ENCODE measurements at regions not wholly inside any gene's neighbourhood (a gene's known extent, or its start where the extent isn't known, plus 50 kb on each side); places are given as distances from the start of the nearest gene placed in this dataset.

DNA sequence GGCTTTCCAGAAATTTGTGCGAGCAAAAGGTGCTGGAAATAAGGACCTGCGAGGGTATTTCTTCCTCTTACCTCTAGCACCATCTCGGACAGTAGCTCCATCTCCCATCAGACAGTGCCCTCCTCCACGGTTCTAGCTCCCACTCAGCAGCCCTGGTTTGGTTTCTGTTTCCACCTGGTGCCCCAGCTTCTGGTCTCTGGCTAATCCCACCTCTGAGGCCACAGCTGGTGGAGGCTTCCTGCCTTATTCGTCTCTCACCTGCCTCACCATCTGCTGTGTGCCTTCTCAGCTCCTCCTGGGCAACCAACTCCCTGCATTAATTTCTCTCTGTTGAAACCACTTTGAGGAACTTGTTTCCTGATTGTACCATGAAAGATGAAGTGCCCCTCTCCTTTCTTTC, 162.4 kb upstream of the CDYL start:
- DNase-seq: no peak

GRCh38 chr6:4613381-4613780, 162.8 kb upstream of the CDYL start:
- no peak for DNase-seq

GRCh38 chr6:4612636-4613171, 163.5 kb upstream of the CDYL start:
- no peak for DNase-seq

DNA sequence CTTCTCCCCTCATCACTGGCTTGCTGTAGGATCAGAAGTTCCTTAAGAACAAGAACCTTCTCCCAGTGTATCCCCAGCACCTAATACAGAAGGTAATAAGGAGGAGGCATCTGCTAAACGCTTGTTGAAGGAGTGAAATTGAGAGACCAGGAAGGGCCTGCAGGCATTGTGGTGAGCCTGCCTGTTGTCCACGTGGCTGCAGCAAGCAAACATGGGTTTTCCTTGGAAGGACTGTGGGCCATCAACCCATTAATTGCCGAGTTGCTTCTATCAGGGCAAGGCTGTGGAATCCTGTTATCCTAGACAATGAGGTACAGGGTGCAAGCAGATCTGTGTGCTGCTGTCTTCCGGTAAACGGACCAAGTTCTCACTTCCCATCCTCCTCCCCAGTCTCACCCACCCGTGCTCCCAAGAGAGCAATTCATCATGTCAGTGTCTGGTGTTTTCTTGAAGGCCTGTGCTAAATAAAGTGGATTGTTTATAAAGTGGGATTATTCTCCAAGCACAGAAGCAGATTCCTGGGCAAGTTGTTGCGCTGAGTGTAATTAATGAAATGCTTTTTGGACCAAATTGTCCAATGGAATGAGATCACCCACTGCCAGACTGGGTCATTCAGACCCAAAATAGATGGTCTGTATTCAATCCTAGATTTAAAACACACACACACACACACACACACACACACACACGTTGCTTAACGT, 164.6 kb upstream of the CDYL start:
- DNase-seq: no peak

DNA sequence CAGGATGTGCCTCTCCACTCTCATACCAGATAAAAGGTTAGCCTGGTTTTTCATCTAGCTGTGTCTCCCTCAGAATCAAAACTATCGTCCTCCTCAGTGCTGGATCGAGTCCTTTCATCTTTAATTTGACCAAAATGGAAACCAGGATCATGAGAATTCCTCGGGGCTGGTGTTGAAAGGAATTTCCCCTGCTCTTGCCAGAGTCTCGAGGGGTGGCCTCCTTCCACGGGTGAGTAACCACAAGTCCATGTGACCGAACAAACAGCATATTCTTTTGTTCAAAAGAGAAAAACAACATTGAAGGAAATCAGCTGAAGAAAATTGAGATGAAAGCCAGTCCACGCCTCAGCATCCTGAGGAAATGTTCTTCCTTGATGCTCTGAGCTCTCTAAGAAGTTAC, 165.9 kb upstream of the CDYL start:
- DNase-seq: no peak

GRCh38 chr6:4608361-4609115, 167.7 kb upstream of the CDYL start:
- DNase-seq: peak in 1 of 3 experiments; percentile 72

DNA sequence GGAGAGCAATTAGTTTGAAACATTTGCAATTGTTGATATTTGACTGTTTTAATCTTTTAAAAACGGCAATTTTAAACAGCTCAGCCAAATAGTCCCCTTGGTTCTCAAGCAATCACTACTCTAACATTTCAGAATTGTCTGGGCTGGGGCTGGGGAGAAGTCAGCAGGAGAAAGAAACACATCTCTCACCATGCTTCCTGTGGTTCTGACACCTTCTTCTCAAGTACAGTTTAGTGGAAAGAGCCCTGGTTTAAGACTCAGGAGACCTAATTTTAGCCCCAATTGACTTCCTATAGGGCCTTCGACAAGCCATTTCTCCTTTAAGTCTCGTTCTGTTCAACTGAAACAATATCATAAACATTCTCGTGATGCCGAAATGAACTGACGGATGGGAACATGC, 168.4 kb upstream of the CDYL start:
- DNase-seq: no peak

- DNase-seq: peak in 2 of 3 experiments; percentile 8 to 57
Measured at GRCh38 chr6:4606821-4607704, 169.1 kb upstream of the CDYL start.

DNA sequence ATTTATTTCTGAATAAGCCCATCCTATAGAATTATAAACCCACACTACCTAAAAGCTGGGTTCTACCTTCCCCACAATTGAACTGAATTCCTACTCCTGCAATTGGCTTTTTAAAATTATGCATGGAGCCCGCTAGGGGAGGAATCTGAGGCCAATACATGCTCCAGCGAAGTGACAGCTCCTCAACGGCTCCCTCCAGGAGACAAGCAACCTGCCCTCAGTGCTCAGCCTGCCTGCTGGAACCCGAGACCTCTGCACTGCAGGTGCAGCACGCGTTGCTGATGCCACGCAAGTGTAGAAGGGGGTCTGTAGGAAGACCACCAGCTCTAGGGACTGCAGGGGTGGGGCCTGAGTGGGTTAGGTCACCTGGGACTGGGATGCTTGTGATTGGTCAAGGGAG, 170.2 kb upstream of the CDYL start:
- no peak for DNase-seq

DNA sequence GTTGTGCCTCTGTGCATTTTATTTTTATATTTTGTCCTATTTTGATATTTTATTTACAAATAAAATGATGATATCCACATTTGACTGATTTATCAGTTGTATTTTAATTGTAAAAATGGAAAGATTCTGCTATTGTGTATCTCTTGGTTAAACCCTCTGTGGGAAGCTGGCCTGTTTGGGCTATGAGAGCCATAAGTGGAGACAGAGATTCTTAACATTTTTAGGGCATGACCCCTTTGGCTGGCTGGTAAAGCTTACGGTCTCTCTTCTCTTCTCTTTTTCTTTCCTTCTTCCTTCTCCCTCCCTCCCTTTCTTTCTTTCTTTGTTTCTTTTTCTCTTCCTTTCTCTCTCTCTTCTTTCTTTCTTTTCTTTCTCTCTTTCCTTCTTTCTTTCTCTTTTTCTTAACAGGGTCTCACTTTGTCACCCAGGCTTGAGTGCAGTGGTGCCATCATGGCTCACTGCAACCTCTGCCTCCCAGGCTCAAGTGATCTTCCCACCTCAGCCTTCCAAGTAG, 172.3 kb upstream of the CDYL start:
- no peak for DNase-seq

GRCh38 chr6:4603291-4603690, 172.9 kb upstream of the CDYL start:
- DNase-seq: no peak

DNA sequence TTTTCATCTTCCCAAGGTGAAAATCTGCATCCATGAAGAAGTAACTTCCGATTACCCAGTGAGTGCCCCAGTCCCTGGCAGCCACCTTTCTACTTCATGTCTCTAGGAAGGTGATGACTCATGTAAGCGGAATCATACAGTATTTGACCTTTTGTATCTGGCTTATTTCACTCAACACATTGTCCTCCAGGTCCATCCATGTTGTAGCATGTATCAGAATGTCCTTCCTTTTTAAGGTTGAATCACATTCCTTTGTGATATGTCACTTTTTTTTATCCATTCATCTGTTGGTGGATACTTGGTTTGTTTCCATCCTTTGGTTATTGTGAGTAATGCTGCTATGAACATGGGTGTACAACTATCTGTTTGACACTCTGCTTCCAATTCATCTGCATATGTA, 176.3 kb upstream of the CDYL start:
- no peak for DNase-seq

DNA sequence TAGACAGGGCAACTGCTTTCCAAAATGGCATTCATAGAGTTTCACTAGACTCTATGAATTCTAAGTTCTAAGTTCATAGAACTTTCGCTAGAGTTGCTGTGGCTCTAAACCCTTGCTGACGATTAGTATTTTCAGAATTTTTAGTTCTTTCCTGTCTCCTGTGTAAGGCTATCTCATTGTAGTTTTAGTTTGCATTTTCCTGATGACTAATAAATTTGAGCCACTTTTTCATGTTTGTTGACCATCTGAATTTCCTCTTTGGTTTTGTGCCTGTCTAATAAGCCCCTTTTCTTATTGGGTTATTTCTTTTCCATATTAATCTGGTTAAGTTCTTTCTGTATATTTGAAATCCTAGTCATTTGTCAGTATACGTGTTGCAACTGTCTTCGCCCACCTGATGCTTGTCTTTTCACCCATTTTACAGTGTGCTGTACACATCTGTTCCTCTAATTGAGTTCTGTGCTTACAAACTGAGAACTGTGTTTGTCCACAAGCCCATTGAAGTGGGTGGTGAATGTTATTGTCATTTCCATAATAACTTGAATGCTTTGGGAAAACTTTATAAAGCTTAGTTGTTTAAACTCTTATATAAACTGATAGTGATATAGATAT, 177.7 kb upstream of the CDYL start:
- no peak for DNase-seq

DNA sequence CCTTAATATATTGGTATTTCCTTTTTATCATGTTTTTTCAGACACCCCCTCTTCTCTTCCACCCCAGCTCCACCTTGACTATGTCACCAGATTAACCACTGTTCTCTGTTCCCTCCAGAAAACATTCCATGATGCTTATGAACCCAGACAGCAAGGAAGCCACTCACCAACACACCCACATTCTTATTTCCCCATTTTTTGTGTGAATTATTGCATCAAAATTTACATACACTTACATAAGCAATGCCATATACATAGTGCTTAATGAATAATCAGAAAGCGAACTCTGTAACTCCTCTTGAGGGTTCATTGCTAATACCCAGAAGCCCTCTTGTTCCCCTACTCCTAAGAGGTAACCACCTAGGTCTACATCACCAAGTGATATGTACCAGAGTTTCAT, 182.3 kb upstream of the CDYL start:
- DNase-seq: no peak

GRCh38 chr6:4592026-4592425, 184.2 kb upstream of the CDYL start:
- no peak for DNase-seq

DNA sequence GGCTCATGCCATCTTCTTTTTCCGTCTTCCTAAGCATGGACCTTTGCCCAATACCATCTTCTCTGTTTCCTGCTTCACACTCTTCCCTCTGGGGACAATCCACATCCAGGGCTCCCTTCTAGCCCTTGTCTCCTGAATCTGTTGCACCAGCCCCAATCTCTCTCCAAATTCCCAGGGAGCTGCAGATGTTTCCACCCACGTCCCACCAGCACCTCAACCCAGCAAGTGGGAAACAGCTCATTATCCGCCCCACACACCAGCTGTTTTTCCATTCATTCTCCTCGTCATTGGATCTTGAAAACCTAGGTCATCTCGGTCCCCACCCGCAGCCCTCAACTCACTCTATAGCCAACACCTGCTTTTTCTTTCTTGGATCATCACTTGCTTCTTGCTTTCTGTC, 185.0 kb upstream of the CDYL start:
- DNase-seq: no peak

DNA sequence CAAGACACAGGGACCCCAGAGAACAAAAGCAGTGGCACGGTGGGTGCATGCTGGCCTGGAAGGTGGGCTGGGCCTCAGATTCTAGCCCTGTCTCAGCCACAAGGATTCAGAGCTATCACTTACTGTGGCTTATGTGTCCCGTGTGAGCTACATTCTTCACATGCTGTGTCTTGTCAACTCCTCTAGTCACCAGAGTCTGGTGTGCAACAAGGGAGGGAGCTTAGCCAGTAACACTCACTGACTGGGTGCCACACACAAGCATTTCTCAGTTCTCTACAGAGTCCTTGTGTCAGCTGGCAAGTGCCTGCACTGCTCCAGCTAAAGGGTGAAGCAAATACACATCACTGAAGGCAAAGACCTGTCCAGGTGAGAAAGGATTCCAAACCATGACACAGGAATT, 186.9 kb upstream of the CDYL start:
- no peak for DNase-seq

- no peak for DNase-seq
Measured at GRCh38 chr6:4588581-4588980, 187.6 kb upstream of the CDYL start.

DNA sequence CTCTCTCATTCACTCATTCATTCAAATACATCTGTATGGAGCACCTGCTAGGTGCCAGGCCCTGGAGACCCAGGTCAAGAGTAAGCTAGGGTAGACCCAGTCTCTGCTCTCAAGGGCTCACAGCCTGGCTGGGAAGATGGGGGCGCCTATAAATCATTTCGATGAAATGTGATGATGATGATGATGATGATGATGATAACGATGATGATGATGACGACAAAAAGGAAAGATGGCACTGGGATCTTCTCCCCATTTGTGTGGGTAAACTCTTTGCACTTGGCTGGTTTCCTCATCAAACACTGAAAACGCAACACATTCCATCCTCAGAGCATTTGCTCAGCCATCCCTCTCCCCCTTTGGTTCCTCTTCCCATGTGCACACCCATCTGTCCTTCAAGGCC, 188.0 kb upstream of the CDYL start:
- no peak for DNase-seq

GRCh38 chr6:4587171-4587570, 189.0 kb upstream of the CDYL start:
- DNase-seq: no peak

GRCh38 chr6:4586469-4586859, 189.7 kb upstream of the CDYL start:
- DNase-seq: no peak

DNA sequence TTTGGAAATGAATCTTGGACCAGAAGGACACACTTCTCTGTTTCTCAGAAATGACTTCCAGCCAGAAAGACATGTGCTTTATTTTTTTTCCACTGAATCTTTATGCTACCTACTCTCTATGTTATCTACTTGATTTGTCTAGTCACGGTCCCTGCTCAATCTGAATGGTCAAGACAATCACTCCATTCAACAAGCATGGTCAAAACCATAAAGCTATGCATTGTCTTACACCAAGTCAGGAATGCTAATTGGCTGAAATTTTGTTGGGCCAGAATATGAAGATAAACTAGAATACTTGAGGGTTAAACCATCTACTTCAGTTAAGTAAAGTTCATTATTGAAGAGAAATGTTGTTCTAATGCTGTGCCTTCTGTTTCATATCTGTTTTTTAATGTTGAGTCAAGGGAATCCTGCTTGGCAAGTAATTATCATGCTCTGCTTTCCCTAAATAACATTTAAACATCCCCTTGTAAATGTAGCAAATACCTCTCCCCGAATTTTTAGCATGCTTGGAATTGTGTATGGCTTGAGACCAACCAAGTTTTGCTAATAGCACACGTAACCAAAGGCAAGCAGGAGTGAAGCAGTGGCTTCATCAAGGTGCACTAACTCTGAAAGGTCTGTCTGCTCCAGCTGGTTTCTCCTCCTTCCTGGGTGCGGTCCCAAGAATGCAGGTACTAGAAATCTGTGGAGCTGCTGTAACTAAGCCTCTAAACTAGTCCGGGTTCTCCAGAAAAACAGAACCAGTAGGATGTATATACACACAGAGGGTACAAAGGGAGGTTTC, 190.3 kb upstream of the CDYL start:
- DNase-seq: no peak
